COLO829 (cell line): ENCODE measurements at regions not wholly inside any gene's neighbourhood (a gene's known extent, or its start where the extent isn't known, plus 50 kb on each side); places are given as distances from the start of the nearest gene placed in this dataset.

Source experiments
- DNase-seq: peaks from one replicate; pipeline ENCODE4 v3.0.0; 2012; ENCODE audit warnings: low spot score

- no peak for DNase-seq
Observed at GRCh38 chr2:226680719-226681118, 118.9 kb downstream of the IRS1 start.

- DNase-seq: no peak
Observed at GRCh38 chr2:226679389-226680065, 120.1 kb downstream of the IRS1 start.

- DNase-seq: no peak
Observed at GRCh38 chr2:226678422-226678821, 121.2 kb downstream of the IRS1 start.

- DNase-seq: no peak
Observed at GRCh38 chr2:226677080-226677479, 122.5 kb downstream of the IRS1 start.

GRCh38 chr2:226676618-226677017 lies 123.0 kb downstream of the IRS1 start:
- no peak for DNase-seq

GRCh38 chr2:226674123-226674522 lies 125.5 kb downstream of the IRS1 start:
- no peak for DNase-seq

- peak; percentile 74 for DNase-seq
Observed at GRCh38 chr2:226673314-226673723, 126.3 kb downstream of the IRS1 start.

GRCh38 chr2:226671141-226671676 lies 128.4 kb downstream of the IRS1 start:
- no peak for DNase-seq

GRCh38 chr2:226669905-226670304 lies 129.7 kb downstream of the IRS1 start:
- DNase-seq: no peak

- no peak for DNase-seq
Observed at GRCh38 chr2:226669249-226669648, 130.4 kb downstream of the IRS1 start.

GRCh38 chr2:226667736-226668135 lies 131.9 kb downstream of the IRS1 start:
- no peak for DNase-seq

- DNase-seq: no peak
Observed at GRCh38 chr2:226665306-226665831, 134.3 kb downstream of the IRS1 start.

GRCh38 chr2:226664661-226665060 lies 135.0 kb downstream of the IRS1 start:
- no peak for DNase-seq

GRCh38 chr2:226664140-226664539 lies 135.5 kb downstream of the IRS1 start:
- DNase-seq: no peak

GRCh38 chr2:226661789-226662545 lies 137.7 kb downstream of the IRS1 start:
- peak; percentile 48 for DNase-seq

GRCh38 chr2:226660526-226660925 lies 139.1 kb downstream of the IRS1 start:
- no peak for DNase-seq

- DNase-seq: no peak
Observed at GRCh38 chr2:226660124-226660523, 139.5 kb downstream of the IRS1 start.

- DNase-seq: no peak
Observed at GRCh38 chr2:226659410-226659809, 140.2 kb downstream of the IRS1 start.

- no peak for DNase-seq
Observed at GRCh38 chr2:226658555-226658954, 141.1 kb downstream of the IRS1 start.

GRCh38 chr2:226657340-226658053 lies 142.1 kb downstream of the IRS1 start:
- no peak for DNase-seq

GRCh38 chr2:226656367-226656766 lies 143.3 kb downstream of the IRS1 start:
- DNase-seq: peak; percentile 9

- no peak for DNase-seq
Observed at GRCh38 chr2:226655871-226656270, 143.7 kb downstream of the IRS1 start.
